COLO668 (cell line): ENCODE measurements at regions not wholly inside any gene's neighbourhood (a gene's known extent, or its start where the extent isn't known, plus 50 kb on each side); places are given as distances from the start of the nearest gene placed in this dataset.
"Not testable (repeated sequence)": the region's sequence is repeated elsewhere in the genome, so short reads cannot be mapped to it uniquely, and the experiment has no call there.

Experiments used
- DNase-seq: peaks from one replicate; lab custom pipeline; 2025; ENCODE audit not compliant: unreplicated experiment; lab: John Stamatoyannopoulos, UW

DNA sequence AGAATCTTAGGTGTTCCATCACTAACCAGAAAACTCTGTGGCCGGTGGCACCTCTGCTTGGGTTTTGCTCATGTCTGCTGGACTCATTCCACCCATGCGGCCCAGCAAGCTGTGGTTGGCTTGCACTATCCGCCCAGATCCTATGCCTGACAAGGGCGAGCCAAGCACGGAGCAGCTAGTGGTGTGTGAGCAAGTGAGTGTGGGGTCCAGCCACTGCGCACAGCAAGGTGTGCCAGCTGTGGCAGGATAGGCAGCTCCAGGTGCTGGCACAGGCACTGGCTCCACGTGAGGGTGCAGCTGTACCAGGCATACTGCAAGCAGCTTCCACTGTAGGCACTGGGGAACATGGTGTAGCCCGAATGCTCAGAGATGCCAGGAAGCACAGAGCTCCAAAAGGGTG, 813.7 kb upstream of the CNTN5 start:
- no peak for DNase-seq

DNA sequence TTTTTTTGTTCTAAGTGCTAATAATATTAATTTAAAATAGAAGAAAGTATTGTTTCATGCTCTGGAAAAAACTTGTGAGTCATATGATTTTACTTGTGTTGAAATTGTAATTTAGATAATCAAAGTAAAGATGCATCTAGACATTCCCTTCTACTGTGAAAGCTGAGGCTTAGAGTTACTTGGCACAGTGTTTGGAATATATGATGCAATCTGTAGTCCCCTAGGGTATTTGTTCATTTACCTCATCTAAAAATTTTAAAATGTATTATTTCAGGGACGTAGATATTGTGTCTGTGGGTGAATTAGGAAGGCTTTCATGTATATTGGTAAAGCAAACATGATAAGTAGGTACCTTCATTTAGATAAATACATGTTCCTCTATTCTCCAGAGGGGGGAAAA, 793.5 kb upstream of the CNTN5 start:
- no peak for DNase-seq

DNA sequence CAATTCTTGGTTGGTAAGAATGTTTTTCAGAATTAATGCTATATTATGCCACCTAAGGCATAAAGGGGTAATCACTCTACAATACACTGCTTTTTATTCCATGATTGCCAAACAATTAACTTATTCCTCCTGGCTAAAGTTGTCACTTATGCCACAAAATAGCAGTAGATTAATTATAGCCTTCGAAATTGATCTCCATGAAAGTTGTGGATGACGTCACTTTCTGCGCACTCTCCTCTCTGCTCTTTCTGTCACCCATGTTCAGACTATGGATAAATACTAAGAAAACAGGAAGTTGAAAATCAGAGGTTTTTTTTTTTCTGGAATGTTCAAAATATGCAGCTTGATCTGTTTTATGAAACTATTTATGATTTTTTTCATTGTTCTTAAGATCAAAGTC, 790.1 kb upstream of the CNTN5 start:
- DNase-seq, result no peak

- no peak for DNase-seq
Observed at GRCh38 chr11:98234698-98235097, 786.1 kb upstream of the CNTN5 start.

DNA sequence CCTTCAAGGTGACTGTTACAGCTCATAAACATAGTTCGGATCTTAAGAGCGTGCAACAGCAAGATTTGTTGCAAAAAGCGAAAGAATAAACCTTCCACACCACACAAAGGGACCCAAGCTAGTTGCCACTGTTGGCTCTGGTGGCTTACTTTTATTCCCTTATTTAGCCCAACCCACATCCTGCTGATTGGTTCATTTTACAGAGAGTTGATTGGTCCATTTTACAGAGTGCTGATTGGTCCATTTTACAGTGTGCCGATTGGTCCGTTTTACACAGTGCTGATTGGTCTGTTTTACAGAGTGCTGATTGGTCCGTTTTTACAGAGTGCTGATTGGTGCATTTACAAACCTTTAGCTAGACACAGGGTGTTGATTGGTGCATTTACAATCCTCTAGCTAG, 776.9 kb upstream of the CNTN5 start:
- DNase-seq, result no peak

GRCh38 chr11:98260983-98261382, 759.8 kb upstream of the CNTN5 start:
- no peak for DNase-seq

DNA sequence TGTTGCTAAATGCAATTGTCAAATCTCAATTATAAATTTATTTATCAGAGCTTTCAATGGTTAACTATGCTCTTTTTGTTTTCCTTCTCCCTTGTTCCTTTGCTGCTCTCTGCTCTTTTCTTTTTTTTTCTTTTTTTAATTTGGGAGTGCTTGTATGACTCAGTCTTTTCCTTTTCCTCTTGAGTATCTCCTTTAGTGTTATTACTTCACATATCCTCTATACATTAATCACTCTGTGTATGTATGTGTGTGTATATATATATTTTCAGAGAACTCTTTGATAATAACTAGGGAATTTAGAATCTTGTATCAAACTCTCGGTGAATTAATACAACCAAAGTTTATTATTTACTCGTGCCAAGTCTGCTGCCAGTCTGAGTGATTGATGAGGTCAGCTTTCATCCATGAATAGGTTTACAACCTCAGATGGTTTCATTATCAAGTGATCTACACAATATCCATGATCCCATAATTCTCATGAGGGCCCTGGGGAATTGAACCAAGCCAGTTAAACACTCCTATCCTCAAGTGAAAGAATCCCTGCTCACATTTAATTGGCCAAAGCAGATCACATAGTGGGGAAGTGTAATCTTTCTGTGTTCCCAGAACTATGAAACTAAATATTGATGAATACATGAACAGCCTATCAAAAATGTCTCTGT, 743.4 kb upstream of the CNTN5 start:
- no peak for DNase-seq

DNA sequence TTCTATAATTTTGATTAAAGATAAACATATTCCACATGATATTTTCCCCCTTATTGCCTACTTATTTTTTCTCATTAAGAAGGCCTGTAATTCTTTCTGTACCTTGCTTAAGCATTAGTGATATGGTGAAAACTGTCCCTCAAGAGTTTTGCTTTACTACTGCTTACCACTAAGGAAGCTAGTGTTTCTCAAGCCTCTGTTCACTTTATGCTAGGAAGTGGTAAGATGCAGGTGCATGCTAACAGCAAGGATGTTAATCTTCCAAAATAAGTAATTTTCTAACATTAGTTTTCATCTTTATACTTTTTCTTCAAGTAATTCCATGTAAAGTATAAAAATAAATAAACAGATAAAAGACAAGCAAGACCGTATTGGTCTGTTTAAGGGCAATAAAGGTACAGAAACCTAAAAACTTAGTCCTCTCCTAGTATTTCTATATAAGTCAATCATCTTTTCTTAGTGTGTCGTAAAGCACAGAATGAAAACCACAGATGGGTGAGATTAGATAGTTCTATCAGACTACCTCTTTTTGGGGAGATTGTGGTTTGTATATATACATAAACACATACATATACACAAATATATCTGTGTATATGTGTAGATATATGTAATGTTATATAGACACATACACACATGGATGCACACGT, 731.0 kb upstream of the CNTN5 start:
- no peak for DNase-seq

DNA sequence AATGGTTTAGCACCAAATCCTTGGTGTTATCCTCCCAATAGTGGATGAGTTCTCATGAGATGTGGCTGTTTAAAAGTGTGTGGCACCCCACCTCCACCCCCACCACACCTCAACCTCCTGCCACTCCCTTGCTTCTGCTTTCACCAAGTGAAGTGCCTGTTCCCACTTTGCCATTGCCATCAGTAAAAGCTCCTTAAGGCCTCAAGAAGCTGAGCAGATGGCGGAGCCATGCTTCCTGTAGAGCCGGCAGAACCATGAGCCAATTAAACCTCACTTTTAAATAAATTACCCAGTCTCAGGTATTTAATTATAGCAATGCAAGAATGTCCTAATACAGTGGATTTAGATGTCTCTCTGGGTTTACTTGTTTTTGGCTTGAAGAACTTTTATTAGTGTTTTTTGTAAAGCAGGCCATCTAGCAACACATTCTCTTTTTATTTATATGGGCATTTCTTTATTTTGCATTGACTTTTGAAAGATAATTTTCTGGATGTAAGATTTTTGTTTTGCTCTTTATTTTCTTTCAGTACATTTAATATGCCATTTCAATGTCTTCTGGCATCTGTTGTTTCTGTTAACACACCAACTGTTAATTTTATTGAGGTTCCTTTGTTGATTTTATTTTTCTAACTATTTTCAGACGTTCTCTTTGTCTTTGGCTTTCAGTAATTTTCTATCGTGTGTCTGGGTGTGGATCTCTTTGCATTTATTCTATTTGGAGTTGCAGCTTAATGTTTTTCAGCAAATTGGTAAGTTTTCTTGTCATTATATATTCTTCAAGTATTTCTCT, 724.5 kb upstream of the CNTN5 start:
- DNase-seq, result no peak

GRCh38 chr11:98300719-98301118, 720.0 kb upstream of the CNTN5 start:
- DNase-seq, result no peak

DNA sequence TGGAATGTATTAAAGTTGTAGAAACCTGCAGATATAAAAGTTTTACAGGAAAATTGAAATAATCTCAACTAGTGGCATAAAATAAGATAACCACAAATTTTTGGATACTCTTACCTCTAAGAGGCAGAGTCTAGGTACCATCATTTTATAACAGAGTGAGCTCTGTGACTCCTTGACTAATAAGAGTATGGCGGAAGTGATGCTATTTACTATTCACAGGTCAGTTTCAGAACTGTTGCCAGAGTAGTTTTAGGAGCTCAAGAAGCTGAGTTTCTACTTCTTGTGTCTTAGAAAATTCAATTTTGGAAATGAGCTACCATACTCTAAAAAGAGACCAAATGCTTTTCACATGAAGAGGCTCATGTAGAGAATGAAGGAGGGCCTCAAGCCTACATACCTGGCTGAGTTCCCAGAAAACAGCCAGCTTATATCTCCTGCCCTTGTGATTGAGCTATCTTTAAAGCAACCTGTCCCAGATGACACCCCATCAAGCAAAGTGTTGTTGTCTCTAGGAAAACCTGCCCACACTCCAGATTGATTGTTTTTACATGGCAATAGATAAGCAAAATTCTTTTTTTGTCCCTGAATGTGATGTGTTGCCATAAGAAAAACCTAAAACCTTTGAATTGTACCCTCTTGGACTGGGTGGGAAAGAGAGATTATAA, 712.8 kb upstream of the CNTN5 start:
- DNase-seq, result no peak

GRCh38 chr11:98330306-98330705, 690.4 kb upstream of the CNTN5 start:
- DNase-seq, result not testable (repeated sequence)

DNA sequence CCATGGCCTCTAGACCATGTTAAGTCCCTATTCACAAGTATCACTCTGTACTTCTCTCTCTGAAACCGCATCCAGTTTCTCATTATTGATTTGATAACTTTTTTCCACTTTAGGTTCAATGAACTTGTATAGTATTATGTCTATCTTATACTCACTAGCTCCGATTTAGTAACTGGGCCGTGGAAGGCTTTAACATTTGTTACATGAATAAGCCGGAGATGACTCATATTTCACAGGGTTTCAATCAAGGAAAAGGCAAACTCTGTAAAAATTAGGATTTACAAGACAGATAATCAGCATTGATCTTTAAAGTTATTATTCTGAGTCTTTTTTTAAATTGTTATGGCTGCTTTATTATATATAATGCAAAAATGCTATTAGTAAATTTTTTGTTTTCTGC, 662.2 kb upstream of the CNTN5 start:
- DNase-seq, result no peak

DNA sequence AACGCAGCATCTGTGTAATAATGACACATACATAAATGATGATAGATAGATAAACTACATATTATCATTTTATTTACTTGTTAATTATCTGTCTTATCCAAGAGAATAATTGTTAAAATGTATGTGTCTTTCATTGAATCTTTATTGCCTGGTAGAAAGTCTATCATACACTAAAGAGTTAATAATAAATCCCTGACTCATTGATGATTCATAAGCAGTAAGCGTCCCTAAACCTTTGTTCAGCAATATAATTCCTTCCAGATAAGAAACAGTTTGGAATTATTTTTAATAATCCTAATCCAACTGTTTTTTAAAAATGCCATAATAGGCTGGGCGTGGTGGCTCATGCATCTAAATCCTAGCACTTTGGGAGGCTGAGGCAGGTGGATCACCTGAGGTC, 655.6 kb upstream of the CNTN5 start:
- DNase-seq, result no peak

DNA sequence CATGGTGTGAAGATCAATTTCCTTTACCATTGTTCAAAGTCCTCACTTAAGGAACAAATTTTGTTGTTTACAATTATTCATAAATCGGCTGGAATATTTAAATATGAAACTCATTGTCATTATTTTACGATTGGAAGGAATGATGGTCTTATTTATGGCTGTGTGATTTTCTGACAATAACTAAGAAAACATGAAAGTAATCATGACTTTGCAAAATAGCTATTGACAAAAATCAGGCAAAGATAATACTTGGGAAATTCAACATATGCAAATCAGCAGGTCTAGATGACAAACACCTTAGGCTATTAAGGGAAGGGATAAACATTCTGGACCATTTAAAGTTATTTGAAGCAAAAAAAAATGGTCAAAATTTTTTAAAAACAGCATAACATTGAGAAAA, 654.8 kb upstream of the CNTN5 start:
- no peak for DNase-seq

GRCh38 chr11:98390391-98390790, 630.4 kb upstream of the CNTN5 start:
- no peak for DNase-seq

- DNase-seq, result not testable (repeated sequence)
Observed at GRCh38 chr11:98394500-98394899, 626.2 kb upstream of the CNTN5 start.

- no peak for DNase-seq
Observed at GRCh38 chr11:98398508-98398907, 622.2 kb upstream of the CNTN5 start.

DNA sequence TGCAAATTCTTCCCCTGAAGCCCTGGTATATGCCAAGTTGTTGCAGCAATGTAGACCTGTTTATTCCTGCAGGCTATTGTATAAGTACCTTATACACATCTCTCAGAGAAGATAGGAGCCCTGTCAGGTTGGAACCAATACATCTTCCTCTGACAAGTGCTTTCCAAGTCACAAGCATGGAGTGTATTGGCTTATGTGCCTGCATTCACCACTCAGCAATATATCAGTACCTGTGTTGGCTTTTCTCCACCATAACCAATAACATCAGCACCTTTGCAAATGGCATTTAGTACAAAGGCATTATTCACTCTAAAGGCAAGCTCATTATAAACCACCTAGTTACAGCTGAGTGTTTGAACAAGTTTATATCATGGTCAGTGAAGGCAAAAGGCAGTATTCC, 611.7 kb upstream of the CNTN5 start:
- no peak for DNase-seq

- DNase-seq, result no peak
Observed at GRCh38 chr11:98411777-98412176, 609.0 kb upstream of the CNTN5 start.

- no peak for DNase-seq
Observed at GRCh38 chr11:98417256-98417755, 603.4 kb upstream of the CNTN5 start.

DNA sequence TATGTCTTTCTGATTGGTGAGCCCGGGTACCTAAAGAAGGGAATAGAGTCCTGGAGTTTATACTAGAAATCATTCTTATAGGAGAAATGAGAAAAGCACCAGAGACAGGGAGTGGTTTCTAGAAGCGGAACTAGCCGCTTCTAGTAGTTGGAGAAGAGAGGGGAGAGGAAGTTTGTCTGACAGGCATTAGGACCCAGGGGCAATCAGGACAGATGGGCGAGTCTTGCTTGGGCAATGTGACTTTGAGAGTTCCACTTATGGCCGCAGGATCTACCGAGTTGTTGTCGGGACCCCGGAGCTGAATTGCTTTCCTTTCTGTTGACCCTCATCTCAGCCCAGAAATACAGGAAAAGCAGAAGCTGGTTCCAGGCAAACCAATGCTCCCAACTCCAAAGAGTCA, 596.8 kb upstream of the CNTN5 start:
- no peak for DNase-seq
